22Rv1 (cell line): ENCODE measurements at regions not wholly inside any gene's neighbourhood (a gene's known extent, or its start where the extent isn't known, plus 50 kb on each side); places are given as distances from the start of the nearest gene placed in this dataset.

Experiments
- ZFX ChIP-seq: fragments of 450-650 bp; IDR thresholded peaks from 2 replicates; pipeline ENCODE4 v1.6.1; 2017; ENCODE audit warnings: antibody characterized with exemption, borderline replicate concordance
- TF ChIP-seq, protein P1 (sequence below): fragments of 450-650 bp; IDR thresholded peaks from 2 replicates; pipeline ENCODE4 v1.5.1; 2017; ENCODE audit warnings: mild to moderate bottlenecking

DNA sequence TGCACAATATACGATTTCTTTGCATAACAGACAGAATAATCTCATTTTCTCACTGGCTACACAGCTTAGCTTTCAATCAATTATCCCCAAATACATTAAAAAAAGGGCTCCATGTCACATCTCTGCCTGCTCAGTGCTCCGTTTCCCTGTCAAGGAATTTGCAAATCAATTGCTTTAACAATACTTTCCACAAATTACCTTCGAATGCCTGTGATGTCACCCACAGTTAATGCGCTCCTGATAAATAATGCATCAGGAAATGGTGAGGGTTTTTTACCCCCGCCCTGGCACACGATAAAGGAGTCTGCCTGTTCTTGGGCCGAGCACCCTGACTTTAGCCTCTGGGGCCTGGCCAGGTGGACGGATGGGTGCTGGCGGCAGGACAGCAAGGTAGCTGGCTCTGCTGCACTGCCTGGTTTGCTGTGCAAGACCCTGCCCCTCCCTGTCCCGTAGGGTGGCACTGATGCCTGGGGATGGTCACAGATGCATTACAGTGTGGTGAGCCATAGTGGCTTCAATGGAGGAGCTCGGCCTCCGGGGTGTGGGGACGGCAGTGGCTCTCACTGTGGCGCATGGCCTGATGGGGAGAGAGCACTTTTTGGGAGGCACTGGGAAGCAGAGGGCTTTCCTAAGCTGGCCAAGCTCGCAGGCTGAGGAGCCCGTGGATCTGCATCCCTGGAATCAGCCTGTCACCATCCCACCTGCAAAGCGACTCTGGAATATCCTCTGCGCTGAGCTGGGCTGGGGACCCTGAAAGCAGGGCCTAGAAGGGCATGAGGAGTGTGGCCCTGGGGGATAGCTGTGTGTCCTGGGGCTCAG is 88.3 kb upstream of the HS6ST1 start:
- TF ChIP-seq, protein P1, sequence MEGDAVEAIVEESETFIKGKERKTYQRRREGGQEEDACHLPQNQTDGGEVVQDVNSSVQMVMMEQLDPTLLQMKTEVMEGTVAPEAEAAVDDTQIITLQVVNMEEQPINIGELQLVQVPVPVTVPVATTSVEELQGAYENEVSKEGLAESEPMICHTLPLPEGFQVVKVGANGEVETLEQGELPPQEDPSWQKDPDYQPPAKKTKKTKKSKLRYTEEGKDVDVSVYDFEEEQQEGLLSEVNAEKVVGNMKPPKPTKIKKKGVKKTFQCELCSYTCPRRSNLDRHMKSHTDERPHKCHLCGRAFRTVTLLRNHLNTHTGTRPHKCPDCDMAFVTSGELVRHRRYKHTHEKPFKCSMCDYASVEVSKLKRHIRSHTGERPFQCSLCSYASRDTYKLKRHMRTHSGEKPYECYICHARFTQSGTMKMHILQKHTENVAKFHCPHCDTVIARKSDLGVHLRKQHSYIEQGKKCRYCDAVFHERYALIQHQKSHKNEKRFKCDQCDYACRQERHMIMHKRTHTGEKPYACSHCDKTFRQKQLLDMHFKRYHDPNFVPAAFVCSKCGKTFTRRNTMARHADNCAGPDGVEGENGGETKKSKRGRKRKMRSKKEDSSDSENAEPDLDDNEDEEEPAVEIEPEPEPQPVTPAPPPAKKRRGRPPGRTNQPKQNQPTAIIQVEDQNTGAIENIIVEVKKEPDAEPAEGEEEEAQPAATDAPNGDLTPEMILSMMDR: no peak
- no peak for TF ChIP-seq ZFX
